HG03575 (cell line): ENCODE measurements at regions not wholly inside any gene's neighbourhood (a gene's known extent, or its start where the extent isn't known, plus 50 kb on each side); places are given as distances from the start of the nearest gene placed in this dataset.
"Not testable (repeated sequence)": the region's sequence is repeated elsewhere in the genome, so short reads cannot be mapped to it uniquely, and the experiment has no call there.

Experiments
- ATAC-seq: cut with Tn5 transposase; IDR thresholded peaks from one replicate; pipeline ENCODE4 v1.9.1; 2021; ENCODE audit not compliant: unreplicated experiment, insufficient number of reproducible peaks, low FRiP score; ENCODE audit errors: extremely low read depth

DNA sequence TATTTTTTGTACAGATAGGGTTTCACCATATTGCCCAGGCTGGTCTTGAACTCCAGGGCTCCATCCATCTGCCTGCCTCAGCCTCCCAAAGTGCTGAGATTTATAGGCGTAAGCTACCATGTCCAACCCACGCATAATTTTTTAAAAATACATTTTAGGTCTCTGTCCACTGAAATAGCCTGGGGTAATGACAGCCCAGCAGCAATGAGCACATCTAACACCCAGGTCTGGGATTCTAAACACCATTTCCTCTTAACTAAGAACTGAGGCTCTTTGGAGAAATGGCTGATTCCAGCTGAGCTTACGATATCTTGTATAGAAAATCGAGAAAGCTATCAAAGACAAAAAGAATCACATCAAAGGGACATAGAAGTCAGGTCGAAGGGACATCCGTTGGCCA lies 245.3 kb downstream of the PARN start:
- ATAC-seq, result no peak

DNA sequence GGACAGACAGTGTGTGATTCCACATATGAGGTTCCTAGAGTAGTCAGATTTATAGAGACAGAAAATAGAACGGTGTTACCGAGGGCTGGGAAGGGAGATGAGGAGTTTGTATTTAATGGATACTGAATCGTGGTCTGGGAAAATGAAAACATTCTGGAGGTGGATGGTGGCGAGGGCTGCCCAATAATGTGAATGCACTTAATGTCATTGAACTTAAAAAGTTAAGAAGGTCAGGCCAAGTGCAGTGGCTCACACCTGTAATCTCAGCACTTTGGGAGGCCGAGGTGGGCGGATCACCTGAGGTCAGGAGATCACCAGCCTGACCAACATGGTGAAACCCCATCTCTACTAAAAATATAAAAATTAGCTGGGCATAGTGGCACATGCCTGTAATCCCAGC lies 246.2 kb downstream of the PARN start:
- ATAC-seq, result not testable (repeated sequence)

- ATAC-seq, result no peak
These were observed 251.2 kb downstream of the PARN start for GRCh38 chr16:14378689-14379467.

DNA sequence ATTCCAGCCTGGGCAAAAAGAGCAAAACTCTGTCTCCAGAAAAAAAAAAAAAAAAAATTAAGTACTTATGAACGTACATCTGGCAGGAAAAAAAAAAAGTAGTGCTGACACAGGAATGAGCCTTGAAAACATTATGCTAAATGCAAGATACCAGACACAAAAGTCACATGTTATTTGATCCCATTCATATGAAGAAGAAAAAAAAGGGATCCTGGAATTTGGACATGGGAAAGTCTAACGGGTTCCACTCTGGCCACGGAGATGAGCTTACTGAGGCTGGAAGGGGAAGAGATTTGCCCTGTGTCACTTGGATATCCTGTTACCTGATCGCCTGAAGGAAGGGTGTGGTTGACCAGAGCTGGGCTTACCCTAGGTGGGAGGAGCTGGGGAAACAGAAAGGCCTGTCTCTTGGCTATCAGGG lies 251.9 kb downstream of the PARN start:
- ATAC-seq, result no peak

- ATAC-seq, result no peak
These were observed 252.7 kb downstream of the PARN start for GRCh38 chr16:14377326-14377725.

DNA sequence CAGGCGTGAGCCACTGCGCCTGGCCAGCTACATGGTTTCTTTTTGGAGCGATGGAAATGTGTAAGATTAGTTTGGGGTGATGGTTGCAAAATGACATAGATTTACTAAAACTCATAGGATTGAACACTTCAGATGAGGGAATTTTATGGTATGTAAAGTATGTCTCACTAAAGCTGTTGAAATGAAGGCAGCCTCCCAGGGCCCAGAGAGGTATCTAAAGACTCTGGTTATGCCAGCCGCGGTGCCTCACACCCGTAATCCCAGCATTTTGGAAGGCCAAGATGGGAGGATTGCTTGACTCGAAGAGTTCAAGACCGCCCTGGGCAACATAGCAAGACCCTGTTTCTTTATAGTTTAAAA lies 254.9 kb downstream of the PARN start:
- ATAC-seq, result no peak

DNA sequence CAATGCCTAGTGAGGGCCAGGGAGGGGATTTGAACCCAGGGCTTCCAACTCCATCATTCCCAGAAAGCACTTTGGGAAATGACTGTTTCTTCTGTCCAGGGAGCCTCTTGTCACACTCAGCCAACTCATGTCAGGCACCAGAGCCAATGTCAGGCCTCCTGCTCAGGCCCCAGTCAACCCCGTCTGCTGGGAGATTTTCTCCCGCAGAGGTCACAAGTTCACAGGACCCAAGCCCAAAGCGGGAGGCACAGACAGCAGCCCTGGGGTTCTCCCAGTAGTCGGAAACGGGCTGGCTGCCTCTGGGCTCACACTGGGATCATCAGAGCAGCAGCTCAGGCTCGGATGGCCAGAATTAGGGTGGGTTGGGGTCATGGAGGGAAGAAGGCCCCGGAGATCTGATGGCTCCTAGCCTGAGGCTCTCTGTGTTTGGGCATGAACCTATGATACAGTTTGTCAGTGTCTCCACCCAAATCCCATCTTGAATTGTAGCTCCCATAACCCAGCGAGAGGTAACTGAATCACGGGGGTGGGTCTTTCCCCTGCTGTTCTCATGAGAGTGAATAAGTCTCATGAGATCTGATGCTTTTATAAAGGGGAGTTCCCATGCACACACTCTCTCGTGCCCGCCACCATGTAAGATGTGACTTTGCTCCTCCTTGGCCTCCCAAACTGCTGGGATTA lies 255.5 kb downstream of the PARN start:
- no peak for ATAC-seq

DNA sequence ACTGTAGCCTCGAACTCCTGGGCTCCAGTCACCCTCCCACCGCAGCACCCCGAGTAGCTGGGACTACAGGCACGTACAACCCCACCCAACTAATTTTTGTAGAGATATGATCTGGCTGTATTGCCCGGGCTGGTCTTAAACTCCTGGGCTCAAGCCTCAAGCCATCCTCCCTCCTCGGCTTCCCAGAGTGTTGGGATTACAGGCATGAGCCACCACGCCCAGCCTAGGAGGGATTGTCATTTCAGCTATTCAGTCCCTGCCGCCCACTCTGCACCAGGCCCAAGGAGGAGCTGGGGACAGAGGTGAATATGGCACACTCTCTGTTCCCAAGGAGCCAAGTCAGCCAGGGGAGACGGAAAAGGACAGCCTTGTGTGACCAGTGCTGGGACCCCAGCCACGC lies 256.2 kb downstream of the PARN start:
- no peak for ATAC-seq

GRCh38 chr16:14373406-14373805 lies 256.7 kb downstream of the PARN start:
- no peak for ATAC-seq

DNA sequence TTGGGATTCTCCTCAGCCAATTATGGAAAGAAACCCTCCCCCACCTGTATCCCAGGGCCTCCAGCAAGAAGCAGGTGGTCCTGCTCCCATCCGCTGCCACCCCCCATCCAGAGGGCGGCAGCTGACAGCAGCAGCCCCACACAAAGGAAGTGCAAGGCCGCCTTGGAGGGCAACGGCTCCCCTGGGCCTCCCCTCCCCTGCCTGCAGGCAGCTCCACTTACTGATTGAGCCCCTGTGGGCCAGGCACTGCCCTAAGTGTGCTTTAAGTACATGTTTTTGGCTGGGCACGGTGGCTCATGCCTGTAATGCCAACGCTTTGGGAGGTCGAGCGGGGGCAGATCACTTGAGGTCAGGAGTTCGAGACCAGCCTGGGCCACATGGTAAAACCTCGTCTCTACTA lies 257.6 kb downstream of the PARN start:
- no peak for ATAC-seq

DNA sequence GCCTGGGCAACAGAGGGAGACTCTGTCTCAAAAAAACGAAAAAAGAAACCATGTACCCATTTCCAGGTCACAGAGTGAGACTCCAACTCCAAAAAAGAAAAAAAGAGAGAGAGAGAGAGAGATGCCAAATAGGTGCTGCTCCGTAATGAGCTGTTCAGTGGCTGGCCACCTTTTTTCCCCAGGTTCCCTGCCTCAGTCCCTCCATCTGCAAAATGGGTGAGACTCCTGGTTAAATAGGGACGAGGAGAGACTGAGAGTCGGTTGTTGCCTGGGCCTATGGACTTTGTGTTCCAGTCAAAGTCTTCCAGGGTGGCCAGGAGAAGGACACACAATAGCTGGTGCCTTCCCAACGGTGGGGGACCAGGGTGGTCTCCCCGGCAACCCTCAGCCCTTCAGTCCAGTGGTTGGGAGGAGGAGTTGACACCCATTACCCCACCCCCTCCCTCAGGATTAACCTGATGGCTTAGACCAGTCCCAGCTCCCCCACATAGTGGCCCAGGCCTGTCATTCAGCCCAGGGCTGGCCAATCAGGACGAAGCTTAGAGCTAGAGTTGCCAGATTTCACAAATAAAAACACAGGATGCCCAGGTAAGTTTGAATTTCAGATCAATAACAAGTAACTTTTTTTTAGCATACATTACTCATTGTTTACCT lies 258.2 kb downstream of the PARN start:
- ATAC-seq, result no peak

DNA sequence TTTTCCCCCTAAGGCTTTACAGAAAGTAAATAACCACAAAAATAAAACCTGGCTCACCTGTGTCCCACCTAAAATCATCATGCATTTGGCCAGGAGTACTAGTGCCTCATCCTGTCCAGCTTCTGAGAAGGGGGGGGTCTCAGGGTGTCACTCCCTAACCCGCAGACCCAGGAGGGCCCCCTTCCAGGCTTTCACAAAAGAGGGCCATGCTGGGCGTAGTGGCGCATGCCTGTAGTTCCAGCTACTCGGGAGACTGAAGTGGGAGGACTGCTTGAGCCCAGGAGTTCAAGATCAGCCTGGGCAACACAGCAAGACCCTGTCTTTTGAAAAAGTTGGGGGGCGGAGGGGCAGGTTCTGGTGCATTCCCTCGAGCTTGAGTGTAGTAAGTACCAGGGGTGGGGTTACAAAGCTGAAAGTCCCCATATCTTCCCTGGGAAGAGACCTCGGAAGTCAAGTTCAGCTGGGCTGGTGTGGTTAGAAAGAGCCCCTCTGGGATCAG lies 259.3 kb downstream of the PARN start:
- no peak for ATAC-seq

GRCh38 chr16:14369734-14370598 lies 260.1 kb downstream of the PARN start:
- ATAC-seq, result no peak

GRCh38 chr16:14368399-14368798 lies 261.7 kb downstream of the PARN start:
- ATAC-seq, result no peak

DNA sequence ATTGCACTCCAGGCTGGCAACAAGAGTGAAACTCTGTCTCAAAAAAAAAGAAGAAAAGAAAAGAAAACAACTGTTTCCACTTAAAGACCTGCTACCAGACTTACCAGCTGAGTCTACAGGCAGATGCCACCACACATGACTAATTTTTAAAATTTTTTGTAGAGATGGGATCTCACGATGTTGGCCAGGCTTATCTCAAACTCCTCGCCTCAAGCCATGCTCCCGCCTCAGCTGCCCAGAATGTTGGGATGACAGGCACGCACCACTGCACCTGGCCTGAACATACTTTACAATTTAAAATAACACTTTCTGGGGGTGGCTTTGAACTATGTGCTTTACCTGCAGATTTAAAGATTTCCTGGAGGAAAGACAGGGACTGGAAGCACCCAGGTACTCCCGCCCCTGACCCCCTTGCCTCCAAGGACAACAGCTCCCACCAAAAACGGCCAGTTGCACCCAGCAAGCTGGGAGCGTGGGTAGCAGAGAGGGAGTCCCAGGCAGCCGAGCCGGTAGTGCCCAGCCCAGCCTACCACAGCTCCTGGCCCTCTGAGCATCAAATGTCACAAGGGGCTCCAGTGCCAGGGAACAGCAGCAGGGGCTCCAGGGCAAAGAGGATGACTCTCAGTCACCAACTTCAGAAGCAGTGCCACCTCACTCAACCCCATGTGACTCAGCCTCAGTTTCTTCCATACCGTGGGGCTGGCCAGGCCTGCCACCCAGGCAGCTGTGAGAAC lies 262.9 kb downstream of the PARN start:
- ATAC-seq, result no peak

GRCh38 chr16:14366447-14366846 lies 263.6 kb downstream of the PARN start:
- no peak for ATAC-seq

GRCh38 chr16:14365200-14365851 lies 264.7 kb downstream of the PARN start:
- ATAC-seq, result no peak
